GM19468 (cell line): ENCODE measurements at regions not wholly inside any gene's neighbourhood (a gene's known extent, or its start where the extent isn't known, plus 50 kb on each side); places are given as distances from the start of the nearest gene placed in this dataset.
"Not testable (repeated sequence)": the region's sequence is repeated elsewhere in the genome, so short reads cannot be mapped to it uniquely, and the experiment has no call there.

Experiments used
- ATAC-seq: cut with Tn5 transposase; IDR thresholded peaks from one replicate; pipeline ENCODE4 v1.9.1; 2021; ENCODE audit warnings: mild to moderate bottlenecking, moderate library complexity, moderate number of reproducible peaks; ENCODE audit not compliant: unreplicated experiment; ENCODE audit errors: extremely low read depth

DNA sequence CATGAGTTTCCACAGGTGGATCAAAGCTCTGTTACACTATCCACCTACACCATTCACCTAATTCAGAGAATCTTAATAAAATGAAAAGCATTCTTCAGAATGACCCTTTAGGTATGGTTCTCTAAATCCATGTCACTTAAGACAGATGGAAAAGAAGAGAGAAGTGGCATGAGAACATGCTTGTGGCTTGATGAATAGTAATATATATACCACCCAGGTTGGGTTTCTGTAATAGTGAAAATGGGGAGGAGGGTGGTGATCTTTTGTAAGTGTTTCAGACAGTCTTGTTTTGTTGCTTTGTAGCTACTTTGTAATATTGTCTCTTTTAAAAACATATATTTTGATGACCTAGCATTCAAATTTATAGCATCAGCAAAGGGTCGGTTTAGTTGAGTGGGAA lies 469.8 kb downstream of the USP25 start:
- ATAC-seq = no peak

DNA sequence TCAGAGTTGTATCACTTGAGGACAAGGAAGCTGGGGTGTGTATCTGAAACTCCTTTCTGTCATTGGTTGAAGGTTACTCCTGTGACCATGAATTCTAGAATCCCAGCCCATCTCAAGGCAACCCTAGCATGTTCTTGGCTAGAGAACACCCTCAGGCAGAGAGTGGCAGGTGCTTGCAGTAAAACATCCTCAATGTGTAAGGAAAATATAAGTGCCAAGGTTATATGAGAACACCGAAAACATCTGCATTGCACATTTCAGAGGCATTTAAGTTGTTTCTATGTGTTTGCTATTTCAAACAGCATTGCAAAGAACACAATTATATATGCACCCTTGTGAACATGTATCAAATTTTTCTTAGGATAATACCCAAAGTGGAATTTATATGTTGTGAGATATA lies 471.9 kb downstream of the USP25 start:
- no peak for ATAC-seq

DNA sequence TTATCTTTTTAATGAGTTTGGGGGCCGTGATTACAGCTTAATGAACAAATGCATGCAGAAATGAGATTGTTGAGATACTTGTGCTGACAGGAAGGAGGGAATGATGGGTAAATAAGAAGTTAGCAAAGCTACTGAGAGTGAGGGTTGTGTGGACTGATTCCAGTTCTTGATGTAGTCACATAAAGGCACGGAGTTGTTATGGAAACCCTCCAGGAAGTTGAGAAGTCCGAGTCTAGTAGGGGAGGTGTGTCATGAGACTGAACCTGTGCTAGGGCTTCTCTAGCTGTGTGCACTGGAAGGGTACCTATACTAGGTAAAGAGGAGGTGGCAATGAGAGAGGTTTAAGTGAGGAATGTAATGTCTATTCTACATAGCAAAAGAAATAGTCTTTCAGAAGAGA lies 475.7 kb downstream of the USP25 start:
- no peak for ATAC-seq

DNA sequence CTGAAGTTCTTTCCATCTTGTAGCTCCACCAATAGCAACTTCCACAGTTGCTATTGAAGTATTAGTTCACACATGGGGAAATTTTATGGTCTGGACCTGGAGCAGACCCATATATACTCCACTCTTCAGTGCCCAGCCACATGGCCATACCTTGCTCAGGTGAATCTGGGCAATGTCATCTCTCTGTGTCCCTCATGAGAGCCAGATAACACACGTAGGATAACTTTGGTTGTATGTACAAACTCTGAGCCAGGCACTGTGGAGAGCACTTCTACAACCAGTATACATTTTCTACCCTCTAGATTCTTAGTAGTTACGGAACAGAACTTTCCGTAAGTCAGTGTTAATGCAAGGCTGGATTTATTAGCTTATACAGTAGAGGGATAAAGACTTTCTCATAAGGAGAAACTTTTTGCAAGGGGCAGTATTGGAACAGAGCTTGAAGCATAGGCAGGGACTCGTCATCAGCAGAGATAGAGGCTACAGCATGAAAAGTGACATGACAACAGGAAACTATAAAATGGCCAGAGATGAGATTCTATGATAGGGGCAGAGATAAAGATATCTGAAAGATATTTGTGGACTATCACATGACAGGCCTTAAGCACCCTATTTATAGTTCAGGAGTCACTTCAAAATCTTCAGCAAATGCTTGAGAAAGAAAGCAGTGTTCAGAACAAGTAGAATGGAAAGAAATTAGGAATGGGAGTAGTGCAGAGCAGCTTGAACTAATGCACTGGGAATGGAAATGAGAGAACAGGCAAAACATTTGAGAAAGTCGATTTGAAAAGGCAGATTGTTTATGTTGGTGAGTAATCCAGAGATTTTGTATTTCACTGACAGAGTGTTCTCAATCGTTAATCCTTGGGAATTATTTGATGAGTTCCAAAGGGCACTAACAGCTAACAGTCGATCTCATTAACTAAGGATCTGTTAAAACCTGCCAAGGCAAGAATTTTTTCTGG lies 481.8 kb downstream of the USP25 start:
- no peak for ATAC-seq

DNA sequence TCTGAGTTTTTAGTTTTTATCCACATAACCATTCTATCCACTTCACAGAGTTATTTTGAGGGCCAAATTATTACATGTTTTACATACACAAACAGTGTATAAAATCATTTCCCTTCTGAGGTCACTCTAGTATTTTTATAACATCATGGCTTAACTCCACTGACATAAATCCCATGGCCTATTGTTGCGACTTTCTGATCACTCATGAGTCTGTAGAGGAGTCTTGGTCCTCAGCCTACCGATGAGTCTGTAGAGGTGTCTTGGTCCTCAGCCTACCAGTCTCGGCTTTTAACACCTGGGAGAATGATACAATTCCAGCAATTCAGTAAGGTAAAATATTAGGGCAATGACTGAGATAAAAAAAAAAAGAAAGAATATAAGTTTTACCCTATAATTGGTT lies 483.7 kb downstream of the USP25 start:
- ATAC-seq = no peak

DNA sequence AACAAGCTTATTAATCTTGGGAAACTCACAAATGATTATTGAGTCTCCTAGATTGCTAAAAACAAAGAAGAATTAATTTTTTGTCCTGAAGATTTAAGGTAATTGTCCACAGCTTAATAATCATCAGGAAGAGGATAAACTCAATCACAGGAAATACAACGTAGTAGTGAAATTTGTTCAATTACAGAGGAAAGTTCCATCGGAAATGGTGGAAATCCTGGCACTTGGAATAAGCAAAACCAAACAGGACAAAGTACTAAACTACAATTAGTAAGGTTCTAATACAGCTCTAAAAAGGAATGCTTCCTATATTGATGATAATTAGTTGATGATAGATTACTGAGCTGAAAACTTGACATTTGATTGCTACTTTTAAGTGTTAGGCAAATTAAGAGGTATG lies 485.4 kb downstream of the USP25 start:
- no peak for ATAC-seq

DNA sequence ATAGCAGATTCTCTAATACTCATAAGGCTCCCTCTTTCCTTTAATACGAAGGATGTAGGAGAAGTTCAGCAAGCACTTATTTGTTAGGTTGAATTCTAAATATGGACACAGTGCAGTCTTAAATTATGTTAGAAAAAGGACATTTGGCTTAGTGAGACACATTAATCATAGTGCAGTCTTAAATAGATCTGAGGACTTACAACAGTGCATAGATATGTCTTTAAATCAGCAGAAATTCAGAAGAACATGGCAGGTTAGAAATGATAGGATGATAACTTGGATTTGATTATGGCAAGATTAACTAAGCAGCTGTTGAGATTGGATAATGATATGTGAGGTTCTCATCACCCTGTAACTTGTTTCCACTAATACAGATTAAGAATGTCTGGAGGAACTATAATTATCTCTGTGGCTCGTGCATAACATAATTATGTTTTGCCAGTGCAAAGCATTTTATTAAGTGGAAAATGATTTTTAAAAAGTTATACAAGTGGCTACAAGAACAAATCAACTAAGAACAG lies 485.9 kb downstream of the USP25 start:
- no peak for ATAC-seq

DNA sequence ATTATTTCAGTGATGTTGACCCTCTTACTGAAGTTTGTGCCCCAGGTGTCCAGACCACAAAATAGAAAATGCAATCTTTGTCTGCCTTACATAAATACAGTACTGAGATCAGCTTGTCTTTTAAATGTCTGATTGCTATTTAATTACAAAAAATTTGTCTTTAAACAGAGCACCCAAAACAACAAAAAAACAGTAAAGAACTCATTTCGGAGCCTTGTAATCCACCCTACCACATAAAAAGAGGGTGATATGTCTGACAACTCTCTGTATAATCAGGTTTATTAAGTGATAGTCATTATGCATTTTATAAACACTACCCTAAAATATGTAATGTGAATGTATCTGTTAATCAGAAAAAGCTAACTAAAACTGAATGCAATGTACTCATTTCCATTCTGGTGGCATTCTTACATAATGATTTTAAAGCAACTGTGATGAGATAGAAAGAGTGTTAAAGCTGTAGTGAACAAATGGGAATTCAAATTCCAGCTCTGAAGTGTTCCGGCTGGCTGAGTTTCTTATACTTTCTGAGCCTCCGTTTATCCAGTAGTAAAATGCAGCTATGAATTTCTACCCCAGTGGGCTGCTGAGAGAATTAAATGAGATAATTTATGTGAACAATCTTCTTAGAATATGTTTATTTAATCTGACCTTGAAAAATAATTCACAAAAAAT lies 486.6 kb downstream of the USP25 start:
- no peak for ATAC-seq

DNA sequence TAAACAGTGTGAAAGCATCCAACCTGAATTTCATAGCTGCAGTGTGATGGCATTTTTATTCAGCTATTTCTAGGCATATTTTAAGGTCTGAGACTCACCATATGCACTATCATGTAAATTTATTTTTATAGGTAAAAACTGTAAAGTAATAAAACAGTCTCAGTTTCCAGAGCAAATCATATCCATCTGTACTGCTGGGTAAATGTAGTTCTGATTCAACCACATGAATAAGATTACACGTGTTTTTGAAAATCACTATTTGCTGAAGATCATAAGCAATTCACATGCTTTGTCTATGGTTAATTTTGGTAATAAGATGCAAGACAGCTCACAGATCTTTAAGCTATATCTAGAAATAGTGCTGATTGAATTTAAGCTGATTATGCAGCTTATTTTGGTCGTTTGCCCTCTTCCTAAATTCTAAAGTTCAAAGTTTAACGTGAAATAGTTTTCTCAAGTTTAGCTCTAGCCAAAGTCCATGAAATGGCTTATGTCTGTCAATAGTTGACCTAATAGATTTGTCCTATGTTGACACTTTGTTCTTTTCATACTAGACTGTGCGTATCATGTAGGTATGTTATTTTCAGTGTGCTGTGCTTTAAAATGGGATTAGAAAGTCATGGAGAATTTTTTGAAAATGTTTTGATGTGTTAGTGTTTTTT lies 489.0 kb downstream of the USP25 start:
- ATAC-seq = no peak

DNA sequence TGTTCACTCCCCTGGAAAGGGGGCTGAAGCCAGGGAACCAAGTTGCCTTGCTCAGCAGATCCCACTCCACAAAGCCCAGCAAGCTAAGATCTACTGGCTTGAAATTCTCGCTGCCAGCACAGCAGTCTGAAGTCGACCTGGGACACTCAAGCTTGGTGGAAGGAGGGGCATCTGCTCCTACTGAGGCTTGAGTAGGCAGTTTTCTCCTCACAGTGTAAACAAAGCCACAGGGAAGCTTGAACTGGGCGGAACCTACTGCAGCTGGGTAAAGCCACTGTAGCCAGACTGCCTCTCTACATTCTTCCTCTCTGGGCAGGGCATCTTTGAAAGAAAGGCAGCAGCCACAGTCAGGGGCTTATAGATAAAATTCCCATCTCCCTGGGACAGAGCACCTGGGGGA lies 495.0 kb downstream of the USP25 start:
- not testable (repeated sequence) for ATAC-seq

DNA sequence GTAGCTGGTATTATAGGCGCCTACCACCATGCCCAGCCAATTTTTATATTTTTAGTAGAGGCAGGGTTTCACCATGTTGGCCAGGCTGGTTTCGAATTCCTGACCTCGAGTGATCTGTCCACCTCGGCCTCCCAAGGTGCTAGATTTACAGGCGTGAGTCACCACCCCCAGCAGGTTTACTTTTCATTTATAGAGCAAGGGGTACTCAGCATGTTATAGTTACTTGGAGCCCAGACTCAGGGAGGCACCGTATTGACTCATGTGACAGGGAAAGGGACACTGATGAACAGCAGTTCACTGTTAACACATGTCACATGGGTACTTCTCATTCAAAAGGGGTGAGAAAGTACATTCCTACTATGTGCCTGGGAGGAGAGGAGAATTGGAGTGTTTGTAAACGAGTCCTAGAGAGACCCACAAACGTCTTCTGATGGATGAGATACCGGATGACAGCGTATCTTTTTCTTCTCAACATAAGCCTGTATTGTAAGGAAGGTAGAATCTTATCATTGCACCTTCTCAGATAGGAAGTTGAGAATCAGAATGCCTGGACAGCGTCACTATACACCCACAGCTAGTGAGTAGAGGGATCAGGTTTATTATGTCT lies 510.0 kb downstream of the USP25 start:
- no peak for ATAC-seq

DNA sequence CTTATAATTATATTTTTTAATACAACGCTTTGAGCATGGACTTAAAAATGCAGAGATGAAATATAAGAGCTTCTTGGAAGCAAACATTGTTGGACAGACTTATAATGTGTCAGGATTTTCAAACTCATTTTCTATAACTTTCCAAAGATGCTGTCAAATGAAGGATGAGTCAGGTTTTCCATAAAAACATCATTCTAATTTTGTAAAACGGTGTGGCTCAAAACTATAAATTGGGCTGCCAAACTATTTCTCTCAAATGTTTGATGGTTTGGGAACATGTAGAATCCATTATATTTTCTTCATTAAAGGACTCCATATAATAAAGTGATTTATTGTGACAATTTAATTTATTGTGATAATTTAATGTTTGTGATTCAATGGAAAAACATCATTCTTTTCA lies 511.2 kb downstream of the USP25 start:
- ATAC-seq = no peak

DNA sequence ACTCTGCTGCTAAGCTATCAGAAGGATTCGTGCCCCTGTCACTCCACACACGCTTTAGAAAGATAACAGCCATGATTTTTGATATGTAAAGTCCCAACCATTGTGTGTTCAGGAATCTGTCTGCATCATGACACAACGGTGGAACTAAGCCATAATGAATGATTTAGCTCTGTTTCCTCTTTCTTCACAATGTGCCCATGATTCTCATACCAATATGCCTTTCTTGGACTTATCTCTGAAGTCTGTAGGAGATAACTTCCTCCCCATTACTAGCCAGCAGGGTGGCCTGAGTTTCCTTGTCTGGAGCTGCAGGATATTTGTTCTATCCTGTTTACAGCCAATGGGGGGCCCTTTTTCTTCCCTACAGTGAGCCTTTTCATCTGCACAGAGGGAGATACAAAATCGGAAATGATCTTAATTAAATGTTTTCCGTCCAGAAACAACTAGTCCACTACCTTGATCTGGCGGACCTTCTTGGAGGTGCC lies 511.7 kb downstream of the USP25 start:
- no peak for ATAC-seq

DNA sequence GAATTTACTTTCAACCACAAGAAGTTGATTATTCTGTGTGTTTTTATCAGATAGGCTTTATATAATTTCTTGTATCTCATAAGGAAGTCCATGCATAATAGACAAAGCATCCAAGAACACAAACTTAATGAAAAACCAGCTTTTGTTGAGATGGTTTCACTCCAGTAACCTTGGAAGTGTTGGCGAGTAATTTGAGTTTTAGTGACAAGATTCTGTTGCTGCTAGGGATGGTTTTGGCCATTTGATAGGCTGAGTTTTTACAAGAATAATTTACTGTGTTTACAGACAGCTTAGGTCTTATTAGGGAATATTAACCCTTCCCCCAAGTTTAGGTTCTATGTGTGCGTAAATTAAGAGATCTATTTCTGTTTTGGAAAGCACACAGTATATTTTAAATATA lies 513.6 kb downstream of the USP25 start:
- no peak for ATAC-seq

DNA sequence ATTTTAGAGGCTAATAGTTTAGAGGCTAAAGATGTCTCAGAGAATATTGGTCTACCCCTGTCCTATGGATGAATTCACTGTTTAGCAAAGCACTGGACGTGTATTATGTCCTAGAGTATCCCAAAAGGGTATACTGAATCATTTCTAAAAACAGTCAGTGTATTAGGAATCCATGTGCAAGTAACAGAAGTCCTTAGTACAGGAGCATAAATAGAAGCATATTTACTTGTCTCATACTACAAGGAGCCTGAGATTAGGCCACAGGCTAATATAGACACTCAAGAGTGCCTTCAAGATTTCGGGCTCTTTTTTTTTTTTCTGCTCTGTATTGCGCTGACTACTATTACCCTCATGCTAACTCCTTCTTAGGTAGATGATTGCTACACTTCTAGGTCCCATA lies 518.9 kb downstream of the USP25 start:
- no peak for ATAC-seq

DNA sequence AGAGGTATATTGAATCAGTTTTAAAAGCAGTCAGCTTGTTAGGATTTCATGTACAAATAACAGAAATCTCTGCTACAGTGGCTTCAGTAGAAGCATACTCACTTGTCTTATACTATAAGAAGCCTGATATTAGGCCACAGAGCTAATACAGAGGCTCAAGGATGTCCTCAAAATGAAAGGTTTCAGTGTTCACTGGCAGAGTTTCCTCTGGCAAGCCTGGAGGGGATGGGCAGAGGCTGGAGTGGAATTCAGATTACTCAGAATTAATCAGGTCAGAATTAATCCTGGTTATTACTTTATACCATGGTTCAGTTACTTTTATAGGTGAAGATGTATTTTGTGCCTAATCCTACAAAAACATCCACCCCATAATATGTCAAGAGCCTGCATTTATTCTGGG lies 520.5 kb downstream of the USP25 start:
- no peak for ATAC-seq

DNA sequence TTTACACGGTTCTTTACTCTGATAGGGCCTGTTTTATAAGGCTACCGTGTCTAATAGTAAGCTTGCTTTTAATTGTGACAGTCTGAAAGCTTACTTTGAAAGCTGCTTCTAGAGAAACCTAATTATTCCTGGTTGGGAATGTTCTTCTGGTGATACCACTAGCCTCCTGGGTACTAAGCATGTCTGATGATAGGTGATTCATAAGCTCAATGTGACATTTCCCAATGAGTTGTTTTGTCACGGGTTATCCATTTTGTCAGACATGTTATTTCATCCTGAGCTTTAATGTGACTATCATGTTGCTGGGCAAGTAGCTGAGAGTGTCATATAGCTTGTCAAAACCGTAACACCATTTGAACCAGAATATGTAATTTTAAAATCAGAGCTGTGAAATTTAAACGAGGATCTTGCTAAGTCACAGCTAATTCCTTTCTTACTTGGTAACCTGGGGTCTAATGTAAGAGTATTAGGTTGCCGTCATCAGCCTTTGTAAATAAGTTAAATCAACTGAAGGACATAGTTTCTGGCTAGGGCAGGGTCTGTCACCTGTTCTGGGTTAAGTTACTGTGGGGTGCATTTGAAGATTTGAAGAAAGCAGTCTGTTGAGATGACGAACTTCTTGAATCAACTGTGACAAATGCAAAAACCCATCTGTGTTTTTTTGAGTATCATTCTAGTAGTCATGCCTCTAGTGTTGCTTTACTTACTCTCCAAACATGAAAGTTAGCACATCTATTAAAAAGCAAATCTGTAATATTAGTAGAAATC lies 529.2 kb downstream of the USP25 start:
- ATAC-seq = no peak

DNA sequence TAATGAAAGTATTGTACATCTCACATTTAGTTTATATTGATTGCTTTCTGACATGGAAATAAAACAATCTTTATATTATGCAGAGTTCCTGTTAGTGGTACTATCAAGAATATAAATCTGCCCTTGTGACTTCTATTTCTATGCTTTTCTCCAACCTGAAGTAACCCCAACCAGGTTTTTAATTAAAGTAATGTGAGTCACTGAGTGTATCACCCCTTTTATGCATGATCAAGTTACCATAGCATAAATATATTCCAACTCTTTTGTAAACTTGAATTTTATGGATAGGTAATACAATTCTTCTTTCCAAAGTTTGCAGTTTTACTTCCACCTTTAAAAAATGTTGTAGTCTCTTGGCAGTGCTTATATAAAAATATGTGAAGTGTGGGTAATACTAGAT lies 532.3 kb downstream of the USP25 start:
- no peak for ATAC-seq

DNA sequence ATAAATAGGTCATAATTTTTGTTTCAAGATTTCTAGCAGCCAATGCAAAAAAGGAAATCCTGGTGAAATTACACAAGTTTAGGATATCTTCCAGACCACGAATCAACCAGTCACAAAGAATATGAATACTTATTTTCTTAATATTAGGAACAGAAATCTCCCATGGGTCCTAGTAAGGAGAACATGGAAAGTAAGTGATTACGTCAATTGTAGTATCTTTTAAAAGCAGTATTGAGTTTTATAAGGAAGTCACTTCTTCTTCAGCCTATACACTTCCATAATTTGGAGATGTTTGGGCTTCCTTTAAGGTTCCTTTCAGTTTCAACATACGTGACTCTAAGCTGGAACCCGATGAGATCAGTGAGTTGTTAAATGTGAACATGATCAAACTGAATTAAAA lies 534.5 kb downstream of the USP25 start:
- no peak for ATAC-seq

DNA sequence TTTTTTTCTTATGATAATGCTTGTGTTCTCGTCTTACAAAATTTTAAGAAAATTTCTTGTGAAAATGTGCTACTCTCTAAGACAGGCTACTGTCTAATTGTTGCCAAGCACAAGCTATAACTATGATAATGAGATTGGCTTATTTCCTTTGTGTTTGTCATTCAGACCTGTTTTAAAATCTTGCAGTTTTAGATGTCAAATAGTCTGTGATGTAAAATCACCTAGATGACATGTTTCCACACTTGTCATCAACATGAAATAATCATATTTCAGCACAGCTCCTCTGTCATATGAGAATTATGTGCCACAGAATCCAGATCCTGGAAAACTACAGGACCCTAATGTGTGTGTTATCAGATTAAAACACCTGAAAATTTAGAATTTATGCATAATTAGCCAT lies 539.7 kb downstream of the USP25 start:
- ATAC-seq = no peak
